BE2C (cell line): ENCODE measurements at regions not wholly inside any gene's neighbourhood (a gene's known extent, or its start where the extent isn't known, plus 50 kb on each side); places are given as distances from the start of the nearest gene placed in this dataset.
A peak's percentile ranks its signal among the peaks of the same experiment; 100 is the strongest.

Source experiments
- DNase-seq: peaks from one replicate; pipeline ENCODE4 v3.0.0-alpha.2; 2020
- H3K27me3 ChIP-seq: fragments of 250-450 bp; sonication (Bioruptor Pico); 2 replicates; pipeline ENCODE4 v1.5.1; 2020; ENCODE audit warnings: mild to moderate bottlenecking
- H3K36me3 ChIP-seq: fragments of 250-450 bp; sonication (Bioruptor Pico); 2 replicates; pipeline ENCODE4 v1.5.1; 2020; ENCODE audit warnings: mild to moderate bottlenecking
- H3K4me1 ChIP-seq: fragments of 250-450 bp; sonication (Bioruptor Pico); 2 replicates; pipeline ENCODE4 v1.5.1; 2020
- H3K4me3 ChIP-seq: 2 replicates; pipeline ENCODE4 v1.5.1; 2011; ENCODE audit warnings: low read depth, low read length
- H3K9me3 ChIP-seq: fragments of 250-450 bp; sonication (Bioruptor Pico); 2 replicates; pipeline ENCODE4 v1.5.1; 2020
- TF ChIP-seq, protein P1 (sequence below): IDR thresholded peaks from 2 replicates; pipeline ENCODE4 v1.5.1; 2012; ENCODE audit warnings: mild to moderate bottlenecking, low read depth, low read length

DNA sequence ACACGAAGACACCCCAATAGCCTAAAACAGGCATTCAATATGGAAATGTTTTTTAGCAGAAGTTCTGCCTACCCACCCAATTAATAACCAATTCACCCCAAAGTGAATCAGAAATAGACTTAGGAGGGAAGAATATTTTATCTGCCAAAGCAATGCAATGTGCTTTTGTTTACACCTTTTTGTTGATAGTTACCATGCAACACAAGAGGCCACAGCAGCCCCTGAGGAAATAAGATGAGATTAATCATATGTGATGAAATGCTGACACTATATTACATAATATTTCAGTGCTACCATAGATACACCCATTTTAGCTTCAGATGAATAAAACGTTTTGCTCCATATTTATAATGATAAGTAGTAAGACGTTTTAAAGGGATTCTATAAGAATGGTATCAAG lies 60.9 kb upstream of the RGS2 start:
- H3K4me1 ChIP-seq, result peaks cover 4% of the 10 kb centered on the region; the same call in 1 of the 2 replicates
- no peak for DNase-seq
- H3K27me3 ChIP-seq, result no peaks in the 10 kb centered on the region
- no peaks in the 10 kb centered on the region for H3K9me3 ChIP-seq
- H3K36me3 ChIP-seq, result no peaks in the 10 kb centered on the region
- TF ChIP-seq, protein P1, sequence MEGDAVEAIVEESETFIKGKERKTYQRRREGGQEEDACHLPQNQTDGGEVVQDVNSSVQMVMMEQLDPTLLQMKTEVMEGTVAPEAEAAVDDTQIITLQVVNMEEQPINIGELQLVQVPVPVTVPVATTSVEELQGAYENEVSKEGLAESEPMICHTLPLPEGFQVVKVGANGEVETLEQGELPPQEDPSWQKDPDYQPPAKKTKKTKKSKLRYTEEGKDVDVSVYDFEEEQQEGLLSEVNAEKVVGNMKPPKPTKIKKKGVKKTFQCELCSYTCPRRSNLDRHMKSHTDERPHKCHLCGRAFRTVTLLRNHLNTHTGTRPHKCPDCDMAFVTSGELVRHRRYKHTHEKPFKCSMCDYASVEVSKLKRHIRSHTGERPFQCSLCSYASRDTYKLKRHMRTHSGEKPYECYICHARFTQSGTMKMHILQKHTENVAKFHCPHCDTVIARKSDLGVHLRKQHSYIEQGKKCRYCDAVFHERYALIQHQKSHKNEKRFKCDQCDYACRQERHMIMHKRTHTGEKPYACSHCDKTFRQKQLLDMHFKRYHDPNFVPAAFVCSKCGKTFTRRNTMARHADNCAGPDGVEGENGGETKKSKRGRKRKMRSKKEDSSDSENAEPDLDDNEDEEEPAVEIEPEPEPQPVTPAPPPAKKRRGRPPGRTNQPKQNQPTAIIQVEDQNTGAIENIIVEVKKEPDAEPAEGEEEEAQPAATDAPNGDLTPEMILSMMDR, result no peak
- no peak overlapping the region for H3K4me3 ChIP-seq

DNA sequence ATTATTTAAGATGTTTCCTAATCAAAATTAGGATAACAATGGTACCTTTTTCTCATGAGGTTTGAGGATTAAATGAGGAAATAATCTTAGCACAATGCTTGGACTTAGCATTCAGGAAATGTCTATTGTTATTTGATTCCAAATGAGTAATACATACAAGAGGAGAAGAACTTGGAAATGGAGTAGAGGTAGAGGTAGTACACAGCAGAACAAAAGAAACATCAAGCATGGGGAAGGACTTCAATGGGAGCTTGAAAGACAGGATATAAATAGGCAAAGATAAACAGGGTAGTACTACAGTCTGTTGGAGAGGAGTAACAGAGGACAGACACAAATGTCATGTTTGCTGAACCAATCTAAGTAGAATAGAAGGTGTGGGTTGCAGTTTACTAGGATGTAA lies 59.5 kb upstream of the RGS2 start:
- Histone ChIP-seq H3K4me3 (no peak overlapping the region), H3K4me1 (no peaks in the 10 kb centered on the region), H3K36me3 (no peaks in the 10 kb centered on the region), H3K27me3 (no peaks in the 10 kb centered on the region), H3K9me3 (no peaks in the 10 kb centered on the region)
- TF ChIP-seq, protein P1, result no peak
- DNase-seq, result no peak

DNA sequence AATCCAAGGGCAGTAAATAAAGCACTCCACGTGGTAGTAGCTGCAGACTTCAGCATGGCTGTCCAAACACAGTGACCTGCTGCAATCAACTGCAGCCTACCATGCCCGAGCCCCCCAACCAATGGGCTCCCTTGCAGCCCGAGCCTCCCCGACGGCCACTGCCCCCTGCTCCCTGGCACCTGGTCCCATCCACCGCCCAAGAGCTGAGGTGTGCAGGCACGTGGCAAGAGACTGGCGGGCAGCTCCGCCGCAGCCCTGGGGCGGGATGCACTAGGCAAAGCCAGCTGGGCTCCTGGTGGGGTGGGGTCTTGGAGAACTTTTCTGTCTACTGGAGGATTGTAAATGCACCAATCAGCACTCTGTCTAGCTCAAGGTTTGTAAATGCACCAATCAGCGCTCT lies 57.6 kb upstream of the RGS2 start:
- no peaks in the 10 kb centered on the region for H3K36me3 ChIP-seq
- TF ChIP-seq, protein P1, result no peak
- DNase-seq, result no peak

DNA sequence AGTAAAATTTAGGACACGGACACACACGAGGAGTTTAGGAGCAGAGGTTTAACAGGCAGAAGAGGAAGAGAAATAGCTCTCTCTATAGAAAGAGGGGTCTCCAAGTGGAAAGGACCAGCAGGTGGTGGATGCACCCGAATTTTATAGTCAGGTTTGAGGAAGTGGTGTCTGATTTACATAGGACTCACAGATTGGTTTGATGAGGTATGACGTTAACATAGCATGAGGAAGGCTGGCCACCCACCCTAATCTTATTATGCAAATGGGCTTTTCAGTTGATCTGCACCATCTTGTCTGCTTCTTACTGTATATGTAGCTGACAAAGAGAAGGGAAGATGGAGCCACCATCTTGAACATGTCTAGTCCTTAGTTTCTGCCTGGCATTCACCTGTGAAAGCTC lies 52.5 kb upstream of the RGS2 start:
- peak; percentile 35 for DNase-seq
- H3K27me3 ChIP-seq, result no peaks in the 10 kb centered on the region
- H3K9me3 ChIP-seq, result no peaks in the 10 kb centered on the region
- no peaks in the 10 kb centered on the region for H3K4me1 ChIP-seq
- TF ChIP-seq, protein P1, result no peak
- H3K4me3 ChIP-seq, result no peak overlapping the region
- H3K36me3 ChIP-seq, result no peaks in the 10 kb centered on the region

More for the DNA sequence above, 57.6 kb upstream of the RGS2 start:
- Histone ChIP-seq H3K4me1 (no peaks in the 10 kb centered on the region), H3K4me3 (no peak overlapping the region), H3K9me3 (no peaks in the 10 kb centered on the region), H3K27me3 (no peaks in the 10 kb centered on the region)

DNA sequence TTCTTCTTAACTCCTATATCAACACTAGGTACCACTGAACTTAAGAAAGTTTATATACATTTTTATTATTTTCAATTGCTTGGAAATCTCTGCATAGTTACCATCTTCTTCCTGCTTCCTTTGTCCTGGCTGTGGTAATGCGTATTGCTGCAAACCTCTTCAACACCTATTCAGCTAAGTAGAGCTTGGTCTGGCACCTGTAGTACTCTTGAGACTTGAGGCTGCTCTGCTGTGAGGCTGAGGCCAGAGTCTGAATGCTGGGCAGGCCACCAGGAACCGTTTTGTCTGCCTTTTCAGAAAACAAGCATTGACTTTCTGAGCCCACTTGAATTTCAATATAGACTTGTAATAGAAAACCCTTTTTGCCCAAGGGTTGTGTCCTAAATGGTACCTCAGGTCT lies 52.0 kb upstream of the RGS2 start:
- Histone ChIP-seq H3K9me3 (no peaks in the 10 kb centered on the region), H3K4me3 (no peak overlapping the region), H3K4me1 (no peaks in the 10 kb centered on the region), H3K27me3 (no peaks in the 10 kb centered on the region), H3K36me3 (no peaks in the 10 kb centered on the region)
- TF ChIP-seq, protein P1, result no peak
- no peak for DNase-seq

DNA sequence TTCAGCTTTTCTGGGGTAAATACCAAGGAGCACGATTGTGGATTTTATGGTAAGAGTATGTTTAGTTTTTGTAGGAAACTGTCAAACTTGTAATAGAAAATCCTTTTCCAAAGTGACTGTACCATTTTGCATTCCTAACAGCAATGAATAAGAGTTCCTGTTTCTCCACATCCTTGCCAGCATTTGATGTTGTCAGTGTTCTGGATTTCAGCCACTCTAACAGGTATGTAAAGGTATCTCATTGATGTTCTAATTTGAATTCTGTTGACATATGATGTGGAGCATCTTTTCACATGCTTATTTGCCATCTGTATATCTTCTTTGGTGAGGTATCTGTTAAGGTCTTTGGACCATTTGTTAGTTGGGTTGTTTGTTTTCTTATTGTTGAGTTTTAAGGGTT lies 50.3 kb upstream of the RGS2 start:
- H3K27me3 ChIP-seq, result no peaks in the 10 kb centered on the region
- no peaks in the 10 kb centered on the region for H3K36me3 ChIP-seq
- no peak overlapping the region for H3K4me3 ChIP-seq
- no peak for DNase-seq
- H3K4me1 ChIP-seq, result no peaks in the 10 kb centered on the region
- TF ChIP-seq, protein P1, result no peak
- no peaks in the 10 kb centered on the region for H3K9me3 ChIP-seq
